GM21619 (cell line): ENCODE measurements at regions not wholly inside any gene's neighbourhood (a gene's known extent, or its start where the extent isn't known, plus 50 kb on each side); places are given as distances from the start of the nearest gene placed in this dataset.

ENCODE experiments used
- ATAC-seq: cut with Tn5 transposase; IDR thresholded peaks from one replicate; pipeline ENCODE4 v1.9.1; 2021; ENCODE audit not compliant: unreplicated experiment

DNA sequence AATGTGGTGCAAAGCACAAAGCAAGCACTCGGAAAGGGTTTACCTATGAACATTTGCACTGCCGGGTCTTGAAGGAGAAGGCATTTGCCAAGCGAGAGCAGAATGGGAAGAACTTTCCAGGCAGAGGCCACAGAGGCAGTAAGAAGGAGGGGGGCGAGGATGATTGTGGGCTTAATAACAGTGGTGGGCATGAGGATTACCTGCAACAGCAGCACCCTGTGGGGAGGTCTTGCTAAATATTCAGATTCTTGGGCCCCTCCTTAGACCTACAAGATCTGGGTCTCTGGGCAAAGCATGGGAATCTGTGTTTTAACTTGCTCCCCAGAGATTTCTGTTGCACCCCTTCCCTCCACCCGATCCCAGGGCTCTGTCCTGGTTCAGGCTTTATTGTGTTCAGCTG lies 75.1 kb upstream of the ZBED5 start:
- no peak for ATAC-seq

DNA sequence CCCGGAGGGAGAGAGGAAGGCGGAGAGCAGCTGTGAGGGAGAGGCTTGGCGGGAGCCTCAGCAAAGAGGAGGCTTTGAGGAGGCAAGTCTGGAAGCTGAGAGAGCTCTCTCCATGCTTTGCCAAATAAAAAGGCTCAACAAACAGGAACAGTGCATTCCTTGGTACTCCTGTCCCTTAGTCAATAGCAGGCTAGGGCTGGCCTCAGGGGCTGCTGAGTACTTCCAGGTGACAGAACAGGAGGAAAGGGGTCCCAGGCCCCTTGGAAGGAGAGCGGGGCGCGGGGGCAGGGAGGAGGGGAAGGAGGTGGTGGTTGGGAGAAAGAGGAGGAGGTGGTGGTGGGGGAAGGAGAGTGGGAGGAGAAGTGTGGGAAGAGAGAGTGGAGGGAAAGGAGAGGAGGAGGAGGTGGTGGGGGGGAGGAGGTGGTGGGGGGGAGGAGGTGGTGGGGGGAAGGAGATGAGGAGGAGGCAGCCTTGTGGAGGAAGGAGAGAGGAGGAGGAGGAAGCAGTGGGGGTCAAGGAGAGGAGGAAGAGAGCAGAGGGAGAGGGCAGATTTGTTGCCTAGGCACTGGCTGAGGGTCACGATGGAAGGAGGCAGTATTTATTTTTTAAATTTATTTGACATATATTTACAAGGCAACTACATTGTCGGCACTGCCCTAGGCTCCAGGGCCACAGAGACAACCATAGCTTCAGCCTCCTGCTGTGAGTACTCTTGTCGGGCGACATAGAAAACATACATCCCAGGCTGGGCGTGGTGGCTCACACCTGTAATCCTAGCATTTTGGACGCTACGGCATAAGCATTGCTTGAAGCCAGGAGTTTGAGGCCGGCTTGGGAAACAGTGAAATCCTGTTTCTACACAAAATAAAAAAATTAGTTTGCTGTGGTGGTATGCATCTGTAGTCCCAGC lies 74.2 kb upstream of the ZBED5 start:
- ATAC-seq, result no peak

DNA sequence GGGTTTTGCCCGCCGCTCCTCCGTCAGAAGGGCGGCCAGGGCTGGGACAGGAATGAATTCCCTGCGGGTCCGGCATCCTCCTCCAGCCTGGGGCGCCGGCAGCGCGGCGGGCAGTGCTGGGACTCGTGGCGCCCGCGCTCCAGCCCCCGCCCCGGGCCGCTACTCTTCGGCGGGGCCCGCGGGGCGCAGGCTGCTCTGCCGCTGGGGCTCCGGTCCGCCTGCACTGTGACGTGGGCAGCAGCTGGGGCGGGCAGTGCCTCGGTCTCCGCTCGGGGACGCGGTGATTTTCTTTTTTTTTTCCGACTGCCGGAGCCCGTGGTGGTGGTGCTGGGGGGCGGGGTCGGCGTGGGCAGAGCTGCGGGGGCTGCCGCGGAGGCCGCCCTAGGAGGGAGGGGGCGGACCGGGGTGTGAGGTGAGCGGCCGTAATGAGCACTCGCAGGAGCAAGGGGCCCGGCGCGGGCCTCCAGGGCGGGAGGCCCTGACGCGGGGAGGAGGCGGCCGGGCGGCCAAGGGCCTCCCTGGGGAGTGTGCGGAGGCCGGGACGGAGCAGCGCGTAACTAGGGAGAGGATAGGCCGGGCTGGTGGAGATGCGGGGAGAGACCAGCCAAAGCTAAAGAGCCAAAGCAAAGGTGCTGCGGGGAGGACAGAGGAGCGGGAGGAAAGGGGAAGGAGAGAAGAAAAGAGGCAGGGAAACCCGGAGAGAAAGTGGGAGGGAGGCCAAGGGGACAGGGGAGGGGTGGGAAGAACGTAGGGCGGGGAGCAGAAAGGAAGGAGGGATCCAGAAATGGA lies 73.3 kb upstream of the ZBED5 start:
- ATAC-seq, result no peak

DNA sequence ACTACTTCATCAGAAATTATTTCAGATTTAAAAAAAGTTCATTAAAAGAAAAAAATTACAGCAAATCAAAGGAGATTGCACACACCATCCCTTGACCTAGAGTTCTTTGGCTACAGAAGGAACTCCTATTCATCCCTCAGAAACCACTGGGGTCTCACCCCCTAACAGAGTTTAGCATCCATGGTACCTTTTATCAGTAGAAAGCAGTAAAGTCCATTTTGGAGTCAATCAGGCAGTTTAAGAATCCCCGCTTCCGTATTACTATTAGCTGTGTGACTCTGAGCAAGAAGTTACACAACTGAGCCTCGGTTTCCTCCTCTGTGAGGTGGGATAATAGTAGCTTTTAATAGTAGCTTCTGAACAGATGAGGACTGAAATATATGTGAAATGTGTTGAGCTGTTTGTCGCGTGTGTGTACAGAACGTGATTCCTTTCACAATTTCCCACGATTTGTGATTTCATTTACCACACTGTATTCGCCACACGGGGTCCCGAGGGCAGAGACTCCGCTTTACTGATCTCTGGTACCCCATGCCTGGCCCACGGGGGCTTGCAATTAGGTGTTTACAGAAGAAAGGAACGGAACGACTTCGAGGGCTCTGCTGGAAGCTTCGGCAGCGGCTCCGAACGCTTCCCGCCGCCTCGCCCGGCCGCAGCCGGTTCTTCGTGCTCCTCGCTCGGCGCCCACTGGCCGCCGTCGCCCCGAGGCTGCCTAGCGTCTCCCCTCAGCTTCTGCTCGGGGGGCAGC lies 72.5 kb upstream of the ZBED5 start:
- no peak for ATAC-seq

DNA sequence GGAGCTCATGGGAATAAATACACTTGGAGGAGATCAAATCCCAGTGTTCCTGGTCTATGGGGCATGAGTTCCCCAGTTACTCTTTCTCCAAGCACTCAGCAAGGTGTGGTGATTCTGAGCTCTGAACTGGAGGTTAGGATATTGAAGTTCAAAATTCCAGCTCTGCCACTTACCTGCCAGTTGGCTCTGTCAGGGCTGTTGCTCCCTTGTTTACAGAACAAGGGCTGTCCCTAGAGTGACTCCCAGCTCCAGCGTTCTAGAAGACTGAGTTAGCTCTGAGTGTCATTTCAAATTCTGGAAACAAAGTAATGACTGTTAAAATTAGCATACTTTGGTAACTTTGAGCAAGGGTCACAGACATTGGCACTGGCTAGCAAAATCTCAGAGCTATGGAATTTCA lies 69.7 kb upstream of the ZBED5 start:
- ATAC-seq, result no peak

DNA sequence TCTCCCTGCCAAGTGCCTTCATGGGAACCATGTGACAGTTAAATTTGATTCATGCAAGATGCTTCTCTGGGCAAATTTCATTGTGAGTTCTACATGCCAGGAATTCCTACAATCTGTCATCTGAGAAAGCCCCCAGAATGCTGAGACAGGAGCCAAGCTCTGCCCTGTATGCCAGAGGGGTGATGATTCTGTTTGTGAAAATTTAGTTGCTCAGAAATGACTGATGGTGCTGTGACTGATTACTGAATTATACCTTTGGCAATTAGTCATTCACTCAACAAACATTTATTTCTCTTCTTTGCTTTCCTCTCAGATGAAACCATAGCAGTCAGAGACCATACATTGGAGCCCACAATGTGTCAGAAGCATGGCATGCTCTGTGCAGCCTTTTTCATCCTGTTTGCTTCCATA lies 69.0 kb upstream of the ZBED5 start:
- ATAC-seq, result no peak

GRCh38 chr11:10925149-10925926 lies 67.5 kb upstream of the ZBED5 start:
- ATAC-seq, result no peak

DNA sequence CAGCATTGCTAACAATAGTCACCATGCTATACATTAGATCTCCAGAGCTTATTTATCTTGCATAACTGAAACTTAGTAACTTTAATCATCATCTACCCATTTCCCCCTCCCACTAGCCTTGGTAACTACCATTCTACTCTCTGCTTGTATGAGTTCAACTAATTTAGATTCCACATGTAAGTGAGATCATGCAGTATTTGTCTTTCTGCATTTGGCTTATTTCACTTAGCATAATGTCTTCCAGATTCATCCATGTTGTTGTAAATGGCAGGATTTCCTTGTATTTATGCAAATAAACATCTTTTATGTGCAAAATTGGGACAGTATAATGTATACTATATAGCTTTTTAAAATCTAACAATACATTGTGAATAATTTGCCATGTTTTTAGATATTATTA lies 66.0 kb upstream of the ZBED5 start:
- ATAC-seq, result no peak

- ATAC-seq, result no peak
These were observed 65.0 kb upstream of the ZBED5 start for GRCh38 chr11:10922892-10923291.

DNA sequence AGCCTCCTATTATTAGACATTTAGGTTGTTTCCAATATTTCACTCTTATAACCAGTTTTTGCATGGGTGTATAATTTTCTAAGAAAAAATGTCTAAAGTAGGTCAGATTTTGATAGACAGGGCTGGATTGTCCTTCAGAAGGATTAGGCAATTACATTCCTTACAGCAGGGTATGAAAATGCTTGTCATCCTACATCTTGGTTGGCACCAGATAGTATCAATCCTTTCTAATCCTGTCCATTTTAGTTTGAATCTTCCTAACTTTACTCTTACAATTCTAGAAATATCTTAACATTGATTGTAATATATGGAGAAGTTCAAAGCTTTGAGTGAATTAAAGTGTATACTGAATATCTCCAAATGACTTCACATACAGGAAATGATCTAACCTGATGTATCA lies 63.0 kb upstream of the ZBED5 start:
- no peak for ATAC-seq

DNA sequence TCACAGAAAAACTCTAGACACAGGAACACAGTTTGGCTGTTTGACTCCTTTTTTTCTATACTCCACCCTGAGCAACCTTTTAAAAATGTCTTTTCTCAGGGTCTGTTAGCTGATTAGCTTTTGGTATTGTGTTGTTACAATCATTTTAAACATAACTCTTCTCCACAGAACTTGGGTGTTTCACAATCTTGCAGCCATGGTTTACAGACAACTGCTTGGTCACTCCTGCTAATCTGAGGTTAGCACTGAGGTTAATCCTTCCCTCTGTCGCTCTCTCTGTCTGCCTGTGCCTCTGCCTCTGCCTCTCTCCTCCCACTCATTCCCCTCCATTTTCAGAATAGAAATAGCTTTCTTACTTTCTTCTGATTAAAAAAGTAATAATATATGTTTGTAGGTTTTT lies 62.4 kb upstream of the ZBED5 start:
- ATAC-seq, result no peak

DNA sequence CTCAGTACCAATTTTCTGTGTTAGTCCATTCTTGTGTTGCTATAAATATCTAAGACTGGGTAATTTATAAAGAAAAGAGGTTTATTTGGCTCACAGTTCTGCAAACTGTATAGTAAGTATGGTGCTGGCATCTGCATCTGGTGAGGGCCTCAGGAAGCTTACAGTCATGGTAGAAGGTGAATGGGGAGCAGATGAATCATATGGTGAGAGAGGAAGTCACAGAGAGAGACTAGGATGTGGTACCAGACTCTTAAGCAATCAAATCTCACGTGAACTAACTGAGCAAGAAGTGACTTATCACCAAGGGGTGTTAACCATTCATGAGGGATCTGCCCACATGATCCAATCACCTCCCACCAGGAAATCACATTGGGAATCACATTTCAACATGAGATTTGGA lies 60.8 kb upstream of the ZBED5 start:
- ATAC-seq, result no peak

GRCh38 chr11:10918275-10918674 lies 60.4 kb upstream of the ZBED5 start:
- ATAC-seq, result no peak

GRCh38 chr11:10917802-10918201 lies 59.9 kb upstream of the ZBED5 start:
- no peak for ATAC-seq

DNA sequence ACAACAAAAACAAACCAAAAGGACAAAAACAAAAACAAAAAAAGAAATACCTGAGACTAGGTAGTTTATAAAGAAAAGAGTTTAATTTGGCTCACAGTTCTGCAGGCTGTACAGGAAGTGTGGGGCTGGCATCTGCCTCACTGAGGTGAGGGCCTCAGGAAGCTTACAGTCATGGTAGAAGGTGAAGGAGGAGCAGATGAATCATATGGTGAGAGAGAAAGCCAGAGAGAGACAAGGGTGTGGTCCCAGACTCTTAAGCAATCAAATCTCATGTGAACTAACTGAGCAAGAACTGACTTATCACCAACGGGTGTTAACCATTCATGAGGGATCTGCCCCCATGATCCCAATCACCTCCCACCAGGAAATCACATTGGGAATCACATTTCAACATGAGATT lies 58.8 kb upstream of the ZBED5 start:
- ATAC-seq, result no peak

DNA sequence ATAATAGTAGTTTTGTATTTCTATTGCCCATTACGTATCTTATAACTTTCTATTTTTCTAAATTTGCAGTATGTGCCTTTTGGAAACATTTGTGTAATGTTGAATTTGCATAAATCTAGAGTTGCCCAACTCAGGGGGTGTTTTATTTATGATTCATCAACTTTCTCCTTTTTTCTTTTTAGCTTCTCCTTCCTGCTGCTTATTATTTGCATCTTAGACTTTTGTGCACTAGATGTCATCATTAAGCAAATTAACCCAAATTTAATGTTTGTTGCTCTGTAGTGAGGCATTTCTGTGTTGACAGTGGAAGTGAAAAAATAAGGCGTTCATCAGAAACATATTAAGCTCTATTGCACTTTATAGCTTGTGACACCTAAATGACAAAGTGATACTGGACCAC lies 56.2 kb upstream of the ZBED5 start:
- ATAC-seq, result no peak

DNA sequence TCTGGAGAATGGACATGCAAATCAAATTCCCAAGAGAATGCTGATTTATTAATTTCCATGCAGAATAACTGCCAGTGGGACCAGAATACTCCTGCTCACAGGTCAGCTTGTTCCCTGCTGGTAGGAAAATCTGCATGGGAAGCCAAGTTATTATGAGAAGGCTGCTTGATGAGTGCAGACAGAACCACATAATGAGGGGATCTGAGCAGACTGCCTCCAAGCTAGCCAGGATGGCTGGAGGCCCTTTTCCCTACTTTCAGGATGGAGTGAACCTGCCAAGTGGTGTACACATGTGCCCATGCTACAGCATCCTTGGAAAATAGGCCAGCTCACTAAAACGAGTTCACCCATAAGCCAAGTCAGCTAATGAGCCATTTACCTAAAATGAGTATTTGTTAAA lies 55.2 kb upstream of the ZBED5 start:
- no peak for ATAC-seq

DNA sequence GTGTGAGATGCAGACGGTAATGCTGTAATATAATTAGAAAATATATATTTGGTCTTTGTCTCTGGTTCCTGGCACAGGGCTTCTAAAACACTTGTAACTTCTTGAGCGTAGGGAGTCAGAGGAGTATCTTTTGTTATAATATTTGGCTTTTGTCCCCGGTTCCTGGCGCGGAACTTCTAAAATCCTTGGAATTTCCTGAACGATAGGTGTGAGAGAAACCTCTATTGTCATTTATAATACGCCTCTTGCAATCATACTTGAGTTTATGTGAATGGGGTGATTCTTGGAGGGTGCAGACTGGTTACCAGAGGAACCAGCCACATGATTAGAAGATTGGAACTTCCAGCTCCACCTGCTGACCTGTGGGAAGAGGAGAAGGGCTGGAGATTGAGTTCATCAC lies 54.1 kb upstream of the ZBED5 start:
- ATAC-seq, result no peak

DNA sequence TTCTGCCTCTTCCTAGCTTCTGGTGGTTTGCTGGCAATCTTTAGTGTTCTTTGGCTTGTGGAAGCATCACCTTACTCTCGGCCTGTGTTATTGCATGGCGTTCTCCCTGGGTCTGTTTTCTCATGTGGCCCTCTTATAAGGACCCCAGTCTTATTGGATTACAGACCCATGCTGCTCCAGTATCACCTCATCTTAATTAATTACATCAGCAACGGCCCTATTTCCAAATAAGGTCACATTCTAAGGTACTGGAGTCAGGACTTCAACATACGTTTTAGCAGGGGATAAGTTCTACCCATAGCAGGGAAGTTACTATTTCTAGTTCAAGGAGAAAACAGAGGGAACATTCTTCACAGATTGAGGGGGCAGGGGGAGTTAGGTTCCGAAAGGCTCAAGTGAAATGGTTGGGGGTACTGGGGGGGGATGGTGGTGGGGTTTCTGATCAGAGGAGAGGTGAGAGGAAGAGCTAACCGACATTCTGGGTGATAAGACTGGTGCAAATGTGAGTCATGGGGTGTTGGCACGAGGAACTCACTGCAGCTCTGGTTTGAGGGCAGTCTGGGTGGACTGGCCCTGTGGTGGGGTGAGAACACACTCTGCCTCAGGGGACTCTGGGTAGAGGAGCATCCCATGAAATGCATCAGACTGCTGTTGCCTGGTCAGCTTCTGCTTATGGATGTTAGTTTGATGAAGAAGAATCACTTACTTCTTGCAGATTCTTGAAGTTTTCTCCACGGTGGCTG lies 51.5 kb upstream of the ZBED5 start:
- no peak for ATAC-seq
